HG03108 (cell line): ENCODE measurements at regions not wholly inside any gene's neighbourhood (a gene's known extent, or its start where the extent isn't known, plus 50 kb on each side); places are given as distances from the start of the nearest gene placed in this dataset.

ENCODE experiments used
- ATAC-seq: cut with Tn5 transposase; IDR thresholded peaks from one replicate; pipeline ENCODE4 v1.9.1; 2021; ENCODE audit warnings: moderate library complexity; ENCODE audit not compliant: unreplicated experiment

DNA sequence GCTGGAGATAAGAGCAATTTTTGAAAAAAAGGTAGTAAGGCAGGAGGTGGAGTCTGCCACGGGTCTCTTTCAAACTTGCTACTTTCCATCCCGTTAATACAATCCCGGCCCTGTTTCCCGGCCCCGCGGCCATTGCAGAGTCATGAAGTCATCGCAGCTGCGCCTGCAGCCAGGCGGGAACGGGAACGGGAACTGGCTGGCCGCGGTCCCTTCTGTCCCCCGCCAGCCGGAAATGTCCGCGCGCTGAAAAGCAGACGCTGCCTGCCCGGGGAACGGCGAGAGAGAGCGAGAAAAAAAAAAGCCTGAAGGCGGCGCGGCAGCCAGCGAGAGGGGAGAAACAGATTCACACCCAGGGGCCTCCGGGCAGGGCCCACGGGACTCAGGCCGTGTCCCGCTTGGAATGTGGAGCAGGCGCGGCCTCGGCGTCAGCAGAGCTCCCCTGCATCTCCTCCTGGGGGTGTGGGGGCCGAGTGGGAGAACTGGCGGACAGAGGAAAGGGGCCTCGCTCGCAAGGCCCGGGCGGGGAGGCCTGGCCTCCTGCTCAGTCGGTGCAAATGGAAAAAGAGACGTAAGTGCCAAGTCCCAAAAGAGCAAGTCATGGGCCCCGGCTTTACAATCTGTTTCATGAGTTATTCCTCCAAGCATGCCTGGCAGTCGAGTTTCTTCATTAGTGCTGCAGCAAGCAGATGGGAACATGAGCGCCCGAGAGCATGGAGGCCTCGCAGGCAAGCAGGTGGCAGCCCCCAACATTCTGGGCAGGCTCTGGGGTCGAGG is 201.2 kb upstream of the GAS1 start:
- no peak for ATAC-seq

DNA sequence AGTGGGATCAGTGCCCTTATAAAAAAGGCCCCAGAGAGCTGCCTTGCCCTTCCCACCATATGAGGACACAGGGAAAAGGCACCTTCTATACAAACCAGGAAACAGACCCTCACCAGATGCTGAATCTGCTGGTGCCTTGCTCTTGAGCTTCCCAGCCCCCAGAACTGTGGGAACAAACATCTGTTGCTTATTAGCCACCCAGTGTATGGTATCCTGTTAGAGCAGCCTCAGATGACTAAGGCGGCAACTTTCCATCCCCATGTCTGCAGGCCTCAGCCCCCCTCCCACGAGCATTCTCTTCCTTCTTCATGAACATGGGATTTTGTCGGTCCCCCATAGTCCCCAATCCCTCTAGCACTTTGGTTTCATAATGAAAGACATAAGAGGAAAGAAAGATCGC is 202.5 kb upstream of the GAS1 start:
- no peak for ATAC-seq

DNA sequence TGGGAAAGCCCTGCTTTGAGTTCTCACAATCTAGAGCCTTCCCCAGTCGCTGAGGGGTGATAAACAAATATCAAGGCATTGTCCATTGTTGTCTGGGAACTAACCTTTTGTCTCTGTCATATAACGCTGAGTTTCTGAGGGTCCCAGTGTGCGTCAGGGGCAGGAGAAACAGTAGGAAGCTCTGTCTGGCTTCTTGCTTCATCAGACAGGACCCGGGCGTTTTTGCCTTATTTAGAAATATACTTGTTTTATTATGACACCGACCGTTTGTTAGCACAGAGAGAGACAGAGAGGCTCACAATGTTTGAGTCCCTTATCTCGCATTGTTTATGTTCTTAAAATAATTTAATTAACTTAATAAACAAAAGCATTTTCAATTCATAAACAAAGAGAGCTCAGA is 204.9 kb upstream of the GAS1 start:
- no peak for ATAC-seq

GRCh38 chr9:87156247-87156646 is 208.9 kb upstream of the GAS1 start:
- ATAC-seq: no peak

GRCh38 chr9:87157366-87158031 is 210.2 kb upstream of the GAS1 start:
- ATAC-seq: no peak

DNA sequence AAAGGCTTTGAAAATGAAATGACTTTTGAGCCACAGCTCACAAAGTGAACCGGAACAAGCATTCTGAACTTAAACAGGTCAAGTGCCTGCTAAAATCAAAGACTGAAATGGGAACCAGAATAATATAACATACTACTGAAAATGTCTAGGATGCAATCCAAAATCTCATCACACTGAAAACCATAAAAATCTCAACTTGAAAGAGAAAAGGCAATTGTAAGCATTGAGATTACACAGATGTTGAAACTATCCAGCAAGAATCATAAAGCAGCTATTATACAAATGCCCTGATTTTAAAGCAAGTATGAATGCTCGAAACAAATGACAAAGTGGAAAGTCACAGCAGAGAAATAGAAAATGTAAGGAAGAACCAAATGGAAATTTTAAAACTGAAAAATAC is 211.5 kb upstream of the GAS1 start:
- no peak for ATAC-seq

DNA sequence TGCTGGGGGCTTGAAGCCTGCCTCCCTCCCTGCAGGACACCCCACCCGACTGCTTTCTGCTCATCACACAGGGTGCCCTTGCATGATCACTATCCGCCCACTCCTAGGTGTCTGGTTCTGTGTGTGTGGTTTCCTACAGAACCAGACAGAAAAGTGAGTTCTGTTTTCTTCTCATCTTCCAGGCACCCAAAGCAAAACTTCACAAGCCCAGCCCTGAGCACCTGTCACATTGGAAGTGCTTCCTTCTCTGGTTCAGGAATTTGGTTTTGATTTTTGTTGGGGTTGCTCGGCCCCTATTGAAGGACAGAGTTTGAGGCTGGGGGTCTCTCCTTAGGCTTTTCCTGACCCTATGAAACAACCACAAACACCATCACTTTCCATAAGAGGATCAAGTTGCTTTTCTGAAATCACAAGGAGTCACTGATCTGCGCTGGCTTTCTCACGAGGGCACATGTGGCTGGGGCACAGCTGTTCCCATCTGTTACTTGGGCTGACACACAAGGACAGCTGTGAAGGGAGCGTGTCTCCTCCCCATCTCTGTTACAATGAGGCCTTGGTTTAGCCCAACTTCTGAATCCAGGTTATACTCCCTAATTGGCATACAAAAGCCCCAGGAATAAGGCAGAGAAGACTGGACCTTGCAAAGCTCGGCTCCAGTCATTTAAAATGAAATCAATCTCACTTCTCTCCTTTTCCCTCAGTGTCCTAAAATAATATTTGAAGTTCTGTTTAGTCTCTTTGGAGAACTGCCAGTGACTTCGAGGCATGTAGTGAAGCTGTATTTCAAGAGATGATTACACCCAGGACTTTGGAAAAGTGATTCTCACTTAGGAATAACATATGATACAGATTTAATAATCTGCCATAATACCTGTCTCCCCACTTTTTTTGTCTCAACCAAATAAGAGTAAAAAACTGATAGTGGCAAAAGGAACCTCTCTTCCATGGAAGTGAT is 213.1 kb upstream of the GAS1 start:
- no peak for ATAC-seq

- no peak for ATAC-seq
Measured at GRCh38 chr9:87167161-87167560, 219.9 kb upstream of the GAS1 start.

GRCh38 chr9:87167582-87167981 is 220.3 kb upstream of the GAS1 start:
- no peak for ATAC-seq

- ATAC-seq: no peak
Measured at GRCh38 chr9:87178302-87178701, 231.0 kb upstream of the GAS1 start.

DNA sequence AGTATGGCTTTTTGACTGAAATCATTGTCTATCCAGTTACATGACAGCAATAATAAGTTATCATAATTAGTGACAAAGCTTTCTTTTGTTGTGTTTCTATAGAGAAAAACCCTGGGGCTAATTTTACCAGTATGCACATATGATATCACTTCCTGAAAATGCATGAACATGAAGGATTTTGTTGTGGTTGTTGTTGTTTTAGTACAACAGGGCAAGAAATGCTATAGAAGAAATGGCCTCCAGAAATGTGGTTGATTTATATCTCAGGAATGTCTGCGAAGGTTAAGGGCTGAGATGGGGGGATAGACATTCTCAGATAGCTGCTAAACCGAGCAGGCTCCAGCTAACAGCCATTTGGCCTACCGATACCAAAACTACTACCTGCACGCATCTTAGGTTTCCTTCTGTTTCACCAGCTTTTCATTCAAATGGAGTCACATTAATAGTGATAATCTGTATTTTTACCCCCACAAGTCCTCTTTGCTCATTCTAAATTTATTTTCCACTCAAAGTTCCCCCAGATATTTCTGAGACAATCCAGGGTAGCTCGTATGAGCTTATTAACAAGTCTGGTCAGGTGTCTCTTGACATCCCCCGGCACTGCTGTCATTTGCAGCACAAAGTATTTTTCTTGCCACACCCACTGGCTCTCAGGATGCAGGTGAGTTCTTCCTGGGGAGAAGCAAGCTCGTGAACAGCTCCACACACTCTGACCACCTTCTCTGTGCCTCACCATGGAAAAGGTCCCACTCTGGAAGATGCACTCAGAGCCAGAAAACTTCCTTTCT is 232.4 kb upstream of the GAS1 start:
- no peak for ATAC-seq

GRCh38 chr9:87180361-87180760 is 233.1 kb upstream of the GAS1 start:
- no peak for ATAC-seq

DNA sequence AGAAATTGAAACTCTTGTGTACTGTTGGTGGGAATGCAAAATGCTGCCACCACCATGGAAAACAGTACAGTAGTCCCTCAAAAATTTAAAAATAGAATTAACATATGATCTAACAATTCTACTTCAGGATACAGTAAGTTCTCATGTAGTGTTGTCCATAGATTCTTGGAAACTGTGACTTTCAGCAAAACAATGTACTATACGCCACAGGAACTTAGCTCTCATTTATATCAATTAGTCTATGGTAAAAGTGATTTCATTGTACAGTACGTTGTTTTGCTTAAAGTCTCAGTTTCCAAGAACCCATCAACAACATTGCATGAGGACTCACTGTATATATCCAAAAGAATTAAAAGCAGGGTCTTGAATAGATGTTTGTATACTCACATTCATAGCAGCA is 233.5 kb upstream of the GAS1 start:
- no peak for ATAC-seq

- no peak for ATAC-seq
Measured at GRCh38 chr9:87181670-87182069, 234.4 kb upstream of the GAS1 start.

GRCh38 chr9:87184956-87185642 is 237.8 kb upstream of the GAS1 start:
- ATAC-seq: no peak

GRCh38 chr9:87187656-87188055 is 240.3 kb upstream of the GAS1 start:
- ATAC-seq: no peak

GRCh38 chr9:87189006-87189405 is 241.7 kb upstream of the GAS1 start:
- no peak for ATAC-seq

GRCh38 chr9:87193151-87193550 is 245.8 kb upstream of the GAS1 start:
- no peak for ATAC-seq

DNA sequence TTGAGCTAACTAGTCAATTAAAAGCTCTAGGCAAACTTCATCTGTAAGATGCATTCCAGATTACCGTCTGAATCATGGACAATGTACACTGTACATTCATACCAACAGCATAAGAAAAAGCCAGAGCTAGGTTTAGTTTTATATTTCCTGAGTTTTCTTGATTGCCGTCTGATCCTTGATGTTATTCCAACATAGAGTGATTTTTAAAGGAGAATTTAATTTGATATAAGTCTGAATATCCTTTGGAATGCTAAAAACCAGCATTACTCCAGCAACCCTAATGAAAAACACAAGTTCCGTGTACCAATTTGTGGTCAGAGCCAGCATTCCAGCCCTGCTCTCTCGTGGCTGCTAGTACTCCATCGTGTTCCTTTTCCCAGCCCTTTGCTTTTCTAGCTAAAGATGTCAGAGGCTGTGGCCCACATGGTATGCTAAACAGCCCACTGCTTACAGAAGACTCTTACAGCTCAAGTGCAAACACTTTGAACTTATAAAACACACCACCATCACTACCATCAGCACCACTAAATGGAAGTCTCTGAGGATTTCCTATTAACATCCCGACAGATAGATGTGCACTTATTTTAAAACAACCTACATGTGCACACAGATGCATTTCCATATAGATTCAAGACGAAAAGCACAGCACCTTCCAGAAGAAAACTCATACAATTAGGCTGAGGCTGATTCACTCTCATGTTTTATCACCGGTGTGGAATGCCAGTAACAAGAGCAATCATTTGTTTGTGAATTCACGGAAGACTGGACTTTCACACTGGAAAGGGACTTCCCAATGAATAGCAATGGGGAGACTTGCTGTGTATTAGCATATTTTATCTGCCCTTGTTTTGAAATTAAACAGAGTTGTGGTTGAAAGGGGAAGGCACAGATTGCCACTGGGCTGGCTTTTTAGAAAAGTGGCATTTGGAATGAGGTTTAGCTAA is 246.9 kb upstream of the GAS1 start:
- no peak for ATAC-seq
